Coronary artery (tissue), 2 donors: ENCODE measurements at regions not wholly inside any gene's neighbourhood (a gene's known extent, or its start where the extent isn't known, plus 50 kb on each side); places are given as distances from the start of the nearest gene placed in this dataset.

Experiments used
- DNase-seq: peaks from one replicate; pipeline ENCODE4 v3.0.0-alpha.2; 2017; ENCODE audit warnings: low spot score
- H3K27ac ChIP-seq, 2 donors: fragments of 200-600 bp; sonication (generic); one replicate each; pipeline ENCODE4 v1.5.1; 2016 to 2019
- H3K4me3 ChIP-seq: fragments of 200-600 bp; sonication (generic); 2 replicates; pipeline ENCODE4 v1.5.1; 2016; ENCODE audit warnings: mild to moderate bottlenecking, moderate library complexity
- TF ChIP-seq, protein P1 (sequence below): fragments of 200-600 bp; sonication (generic); IDR thresholded peaks from one replicate; pipeline ENCODE4 v1.5.1; 2019; ENCODE audit warnings: antibody characterized with exemption

DNA sequence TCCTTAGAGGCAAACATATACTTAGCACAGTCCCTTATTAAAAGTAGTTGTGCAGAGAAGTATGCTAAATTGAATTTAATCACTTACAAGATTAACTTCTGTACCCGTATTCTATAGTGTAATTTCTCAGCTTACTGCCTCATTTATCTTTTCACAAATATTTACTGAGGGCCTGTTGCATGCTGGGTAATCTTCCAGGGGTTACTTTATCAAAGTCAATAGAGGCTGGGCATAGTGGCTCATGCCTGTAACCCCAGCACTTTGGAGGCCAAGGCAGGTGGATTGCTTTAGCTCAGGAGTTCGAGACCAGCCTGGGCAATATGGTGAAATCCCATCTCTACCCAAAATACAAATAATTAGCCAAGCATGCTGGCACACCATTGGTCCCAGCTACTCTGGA lies 111.7 kb upstream of the RAB27B start:
- H3K4me3 ChIP-seq: no peak overlapping the region
- DNase-seq: no peak
- TF ChIP-seq, protein P1, sequence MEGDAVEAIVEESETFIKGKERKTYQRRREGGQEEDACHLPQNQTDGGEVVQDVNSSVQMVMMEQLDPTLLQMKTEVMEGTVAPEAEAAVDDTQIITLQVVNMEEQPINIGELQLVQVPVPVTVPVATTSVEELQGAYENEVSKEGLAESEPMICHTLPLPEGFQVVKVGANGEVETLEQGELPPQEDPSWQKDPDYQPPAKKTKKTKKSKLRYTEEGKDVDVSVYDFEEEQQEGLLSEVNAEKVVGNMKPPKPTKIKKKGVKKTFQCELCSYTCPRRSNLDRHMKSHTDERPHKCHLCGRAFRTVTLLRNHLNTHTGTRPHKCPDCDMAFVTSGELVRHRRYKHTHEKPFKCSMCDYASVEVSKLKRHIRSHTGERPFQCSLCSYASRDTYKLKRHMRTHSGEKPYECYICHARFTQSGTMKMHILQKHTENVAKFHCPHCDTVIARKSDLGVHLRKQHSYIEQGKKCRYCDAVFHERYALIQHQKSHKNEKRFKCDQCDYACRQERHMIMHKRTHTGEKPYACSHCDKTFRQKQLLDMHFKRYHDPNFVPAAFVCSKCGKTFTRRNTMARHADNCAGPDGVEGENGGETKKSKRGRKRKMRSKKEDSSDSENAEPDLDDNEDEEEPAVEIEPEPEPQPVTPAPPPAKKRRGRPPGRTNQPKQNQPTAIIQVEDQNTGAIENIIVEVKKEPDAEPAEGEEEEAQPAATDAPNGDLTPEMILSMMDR: no peak
- no peak overlapping the region for H3K27ac ChIP-seq

- H3K4me3 ChIP-seq: no peak overlapping the region
- no peak for DNase-seq
Measured at GRCh38 chr18:54717673-54718407, 110.4 kb upstream of the RAB27B start.

GRCh38 chr18:54718408-54718773 lies 109.9 kb upstream of the RAB27B start:
- H3K4me3 ChIP-seq: no peak overlapping the region
- DNase-seq: no peak
- H3K27ac ChIP-seq: no peak overlapping the region
- TF ChIP-seq, protein P1: no peak

More at GRCh38 chr18:54717673-54718407, 110.4 kb upstream of the RAB27B start:
- H3K27ac ChIP-seq: no peak overlapping the region
- TF ChIP-seq, protein P1: no peak

GRCh38 chr18:54720620-54721019 lies 107.7 kb upstream of the RAB27B start:
- no peak overlapping the region for H3K4me3 ChIP-seq
- H3K27ac ChIP-seq: no peak overlapping the region
- TF ChIP-seq, protein P1: no peak
- no peak for DNase-seq

- Histone ChIP-seq H3K27ac (no peak overlapping the region), H3K4me3 (no peak overlapping the region)
- TF ChIP-seq, protein P1: no peak
- DNase-seq: no peak
Measured at GRCh38 chr18:54726143-54726542, 102.1 kb upstream of the RAB27B start.

DNA sequence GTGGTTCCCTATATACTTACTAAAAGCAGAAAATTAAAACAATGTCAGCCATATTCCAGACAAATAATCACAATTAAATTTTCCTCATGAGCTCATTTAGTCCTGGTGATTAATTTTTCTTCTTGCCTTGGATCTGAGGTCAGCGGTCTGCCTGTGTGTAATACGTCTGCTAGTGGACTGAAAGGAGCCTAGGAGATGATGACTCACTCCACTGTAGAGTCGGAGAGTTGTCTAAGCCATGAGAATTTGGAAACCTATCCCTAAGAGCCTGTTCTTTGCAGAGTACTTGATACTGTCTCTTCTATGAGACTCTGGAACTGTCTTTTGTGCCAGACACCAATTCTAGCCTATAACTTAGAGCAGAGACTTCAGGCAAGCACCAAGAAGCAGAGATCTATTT lies 94.2 kb upstream of the RAB27B start:
- no peak overlapping the region for H3K27ac ChIP-seq
- H3K4me3 ChIP-seq: no peak overlapping the region
- TF ChIP-seq, protein P1: no peak
- no peak for DNase-seq

DNA sequence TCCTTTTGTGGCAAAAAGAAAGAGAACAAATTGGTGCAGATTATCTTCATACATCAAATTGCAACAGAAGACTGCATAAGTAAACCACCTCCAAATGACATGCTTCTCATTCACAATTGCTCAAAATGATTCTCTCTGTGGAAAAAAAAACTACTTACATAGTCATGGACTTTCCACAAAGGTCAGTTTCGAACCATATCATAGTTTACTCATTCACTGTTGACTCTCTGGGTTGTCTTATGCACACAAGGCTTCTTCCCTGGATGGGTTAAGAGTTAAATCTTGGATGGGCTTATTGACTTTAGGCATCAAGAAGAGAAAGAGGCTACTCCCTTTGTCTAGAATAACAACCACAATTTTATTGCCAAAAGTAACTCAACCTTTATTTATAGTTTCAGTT lies 91.3 kb upstream of the RAB27B start:
- DNase-seq: no peak
- TF ChIP-seq, protein P1: no peak
- Histone ChIP-seq H3K4me3 (no peak overlapping the region), H3K27ac (no peak overlapping the region)
